Left lung (tissue), 4 donors: ENCODE measurements at regions not wholly inside any gene's neighbourhood (a gene's known extent, or its start where the extent isn't known, plus 50 kb on each side); places are given as distances from the start of the nearest gene placed in this dataset.

Source experiments
- ATAC-seq: fragments of 200-7000 bp; cut with Tn5 transposase; one replicate; pipeline ENCODE4 v1.9.1; 2020; ENCODE audit warnings: moderate library complexity
- DNase-seq, 4 donors: peaks; one replicate each; pipeline ENCODE4 v3.0.0-alpha.2; 2013 to 2020
- H3K27ac ChIP-seq, 2 donors: fragments of 200-600 bp; sonication (generic) in 1 of 2; one replicate each; pipeline versions ENCODE4 v1.5.0 to v1.8.0; 2020 to 2021
- H3K27me3 ChIP-seq, 2 donors: fragments of 200-600 bp; sonication (generic) in 1 of 2; one replicate each; pipeline versions ENCODE4 v1.5.0 to v1.8.0; 2020 to 2021
- H3K36me3 ChIP-seq, 2 donors: fragments of 200-600 bp; sonication (generic) in 1 of 2; one replicate each; pipeline versions ENCODE4 v1.5.0 to v1.8.0; 2020 to 2021
- H3K4me1 ChIP-seq, 2 donors: fragments of 200-600 bp; one replicate each; pipeline ENCODE4 v1.8.0; 2021
- H3K4me3 ChIP-seq, 2 donors: fragments of 200-600 bp; sonication (generic) in 1 of 2; one replicate each; pipeline versions ENCODE4 v1.5.0 to v1.8.0; 2020 to 2021; ENCODE audit warnings: mild to moderate bottlenecking in 1 of 2
- H3K9me3 ChIP-seq, 2 donors: fragments of 200-600 bp; sonication (generic) in 1 of 2; one replicate each; pipeline versions ENCODE4 v1.5.0 to v1.8.0; 2020 to 2021
- intact Hi-C, 2 donors: fragments of 100-400 bp; cut with DNase I; formaldehyde crosslinking; loops; one replicate each; pipeline versions ENCODE4 v1.11.2 to v1.14.2; 2022
- TF ChIP-seq, protein P1 (sequence below), 2 donors: fragments of 200-600 bp; sonication (generic) in 1 of 2; IDR thresholded peaks; one replicate each; pipeline versions ENCODE4 v1.5.0 to v1.8.0; 2021; ENCODE audit warnings: antibody characterized with exemption in 2 of 2
- donor health status: DM: no; HTN: yes; CAD: no.
- donor health status: DM: no; HTN: no; CAD: no.

DNA sequence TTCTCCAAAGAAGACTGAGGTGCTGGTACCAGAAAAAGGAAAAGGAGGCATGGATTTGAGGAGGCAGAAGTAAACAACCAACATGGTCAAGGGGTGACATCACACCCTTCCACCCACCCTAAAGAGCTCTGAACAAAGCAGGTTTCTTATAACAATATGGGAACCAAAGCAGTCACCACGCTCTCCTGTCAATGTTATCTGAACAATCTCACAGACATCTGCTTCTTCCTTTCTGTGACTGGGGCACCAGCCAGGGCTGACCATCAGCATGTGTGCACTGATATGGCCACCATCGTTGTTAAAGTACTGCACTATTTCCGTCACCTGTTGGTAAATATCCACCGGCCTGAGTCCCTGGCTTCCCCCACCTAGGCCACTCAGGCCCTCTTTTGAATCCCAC, 252.9 kb downstream of the SHQ1 start:
- TF ChIP-seq, protein P1, sequence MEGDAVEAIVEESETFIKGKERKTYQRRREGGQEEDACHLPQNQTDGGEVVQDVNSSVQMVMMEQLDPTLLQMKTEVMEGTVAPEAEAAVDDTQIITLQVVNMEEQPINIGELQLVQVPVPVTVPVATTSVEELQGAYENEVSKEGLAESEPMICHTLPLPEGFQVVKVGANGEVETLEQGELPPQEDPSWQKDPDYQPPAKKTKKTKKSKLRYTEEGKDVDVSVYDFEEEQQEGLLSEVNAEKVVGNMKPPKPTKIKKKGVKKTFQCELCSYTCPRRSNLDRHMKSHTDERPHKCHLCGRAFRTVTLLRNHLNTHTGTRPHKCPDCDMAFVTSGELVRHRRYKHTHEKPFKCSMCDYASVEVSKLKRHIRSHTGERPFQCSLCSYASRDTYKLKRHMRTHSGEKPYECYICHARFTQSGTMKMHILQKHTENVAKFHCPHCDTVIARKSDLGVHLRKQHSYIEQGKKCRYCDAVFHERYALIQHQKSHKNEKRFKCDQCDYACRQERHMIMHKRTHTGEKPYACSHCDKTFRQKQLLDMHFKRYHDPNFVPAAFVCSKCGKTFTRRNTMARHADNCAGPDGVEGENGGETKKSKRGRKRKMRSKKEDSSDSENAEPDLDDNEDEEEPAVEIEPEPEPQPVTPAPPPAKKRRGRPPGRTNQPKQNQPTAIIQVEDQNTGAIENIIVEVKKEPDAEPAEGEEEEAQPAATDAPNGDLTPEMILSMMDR (IDR thresholded peaks at IDR 0.05): no peak
- DNase-seq (no peak), ATAC-seq (no peak)
- Histone ChIP-seq H3K9me3 (no peaks in the 10 kb centered on the region), H3K4me1 (peaks cover 0 to 3% of the 10 kb centered on the region in 2 donors), H3K27ac (no peak overlapping the region), H3K36me3 (no peaks in the 10 kb centered on the region), H3K4me3 (no peak overlapping the region), H3K27me3 (no peaks in the 10 kb centered on the region)
- intact Hi-C loops: no loop called here

GRCh38 chr3:72594615-72595215, 253.5 kb downstream of the SHQ1 start:
- ATAC-seq (no peak), DNase-seq (no peak)
- no peaks in the 10 kb centered on the region for H3K36me3 ChIP-seq
- TF ChIP-seq, protein P1 (IDR thresholded peaks at IDR 0.05): no peak
- no peak overlapping the region for H3K27ac ChIP-seq
- no peak overlapping the region for H3K4me3 ChIP-seq
- H3K27me3 ChIP-seq: no peaks in the 10 kb centered on the region
- no peaks in the 10 kb centered on the region for H3K9me3 ChIP-seq
- intact Hi-C loops: no loop called here
- H3K4me1 ChIP-seq: peaks cover 0 to 3% of the 10 kb centered on the region in 2 donors

DNA sequence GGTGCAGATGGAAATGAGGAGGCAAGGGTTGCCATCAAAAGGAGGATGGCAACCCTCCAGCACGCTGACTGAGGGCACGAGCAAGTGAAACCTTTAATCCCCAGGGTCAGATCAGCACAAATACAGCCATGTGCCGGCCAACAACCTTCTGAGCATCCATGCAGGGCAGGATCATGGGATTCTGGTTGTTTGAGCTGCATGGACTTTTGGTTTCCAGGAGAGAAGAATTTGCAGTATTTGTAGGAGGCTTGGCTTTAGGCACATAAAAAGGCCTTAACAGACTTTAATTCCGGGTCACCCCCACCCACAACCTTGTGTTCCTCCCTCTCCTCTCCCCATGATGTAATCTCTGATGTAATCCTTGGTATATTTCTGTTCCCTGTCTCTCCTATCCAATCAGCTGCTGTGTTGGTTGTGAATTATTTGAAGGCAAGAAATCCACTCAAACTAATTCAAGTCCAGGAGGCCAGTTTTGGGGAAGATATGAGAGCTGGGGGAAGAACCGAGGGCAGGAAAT, 254.3 kb downstream of the SHQ1 start:
- Histone ChIP-seq H3K36me3 (no peaks in the 10 kb centered on the region), H3K27ac (no peak overlapping the region), H3K9me3 (no peaks in the 10 kb centered on the region), H3K4me1 (peaks cover 0 to 3% of the 10 kb centered on the region in 2 donors), H3K27me3 (no peaks in the 10 kb centered on the region), H3K4me3 (no peak overlapping the region)
- intact Hi-C loops: no loop called here
- TF ChIP-seq, protein P1 (IDR thresholded peaks at IDR 0.05): no peak
- DNase-seq: no peak
- no peak for ATAC-seq

GRCh38 chr3:72591522-72592421, 256.5 kb downstream of the SHQ1 start:
- no peaks in the 10 kb centered on the region for H3K36me3 ChIP-seq
- DNase-seq: peak in 3 of 4 donors; percentile 63 to 81 (median 73)
- peak; percentile 68 for ATAC-seq
- peaks cover 0 to 3% of the 10 kb centered on the region in 2 donors for H3K4me1 ChIP-seq
- TF ChIP-seq, protein P1 (IDR thresholded peaks at IDR 0.05): no peak
- H3K27ac ChIP-seq: no peak overlapping the region
- H3K27me3 ChIP-seq: no peaks in the 10 kb centered on the region
- intact Hi-C loops: no loop called here
- H3K9me3 ChIP-seq: no peaks in the 10 kb centered on the region
- H3K4me3 ChIP-seq: no peak overlapping the region

DNA sequence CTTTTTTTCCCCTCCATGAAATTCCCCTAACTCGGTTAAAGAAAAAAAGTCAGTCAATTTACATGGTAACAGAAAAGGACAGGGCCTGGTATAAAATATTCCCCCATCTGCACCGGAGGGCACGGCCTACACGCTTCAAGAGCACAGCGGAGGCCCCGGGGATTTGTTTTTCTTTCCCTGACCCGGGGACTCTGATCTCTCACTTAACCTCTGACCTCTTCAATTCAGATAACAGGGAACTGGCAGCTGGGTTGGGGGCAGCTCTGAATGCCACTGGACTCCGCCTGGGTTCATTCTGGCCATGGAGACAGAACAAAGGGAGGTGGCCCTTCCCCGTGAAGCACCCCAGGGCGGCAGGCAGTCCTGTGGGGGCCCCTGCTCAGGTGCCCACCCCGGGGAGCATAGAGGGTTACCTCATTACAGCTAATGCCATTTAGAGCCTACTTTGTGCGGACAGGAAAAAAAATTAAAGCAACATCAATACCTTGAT, 257.5 kb downstream of the SHQ1 start:
- ATAC-seq: no peak
- H3K27ac ChIP-seq: no peak overlapping the region
- peaks cover 0 to 3% of the 10 kb centered on the region in 2 donors for H3K4me1 ChIP-seq
- intact Hi-C loops: no loop called here
- H3K4me3 ChIP-seq: no peak overlapping the region
- no peak for DNase-seq
- TF ChIP-seq, protein P1 (IDR thresholded peaks at IDR 0.05): no peak
- no peaks in the 10 kb centered on the region for H3K9me3 ChIP-seq
- no peaks in the 10 kb centered on the region for H3K27me3 ChIP-seq
- H3K36me3 ChIP-seq: no peaks in the 10 kb centered on the region
